H1 (cell line): ENCODE measurements at regions not wholly inside any gene's neighbourhood (a gene's known extent, or its start where the extent isn't known, plus 50 kb on each side); places are given as distances from the start of the nearest gene placed in this dataset.

Source experiments
- BACH1 ChIP-seq: IDR thresholded peaks from 2 replicates; pipeline ENCODE4 v1.6.1; 2012; ENCODE audit warnings: low read length, improper control_type of control experiment
- CTCF ChIP-seq, 3 experiments: IDR thresholded peaks; 1 replicate in 2 of 3; 2 replicates in 1 of 3; pipeline versions ENCODE4 v1.5.1 to v1.6.1; 2011; ENCODE audit warnings: low read length in 3 of 3, mild to moderate bottlenecking in 3 of 3, inconsistent platforms in 2 of 3, low read depth in 1 of 3, moderate library complexity in 1 of 3; ENCODE audit not compliant: insufficient read depth in 1 of 3; ENCODE audit errors: control extremely low read depth in 1 of 3
- EGR1 ChIP-seq: IDR thresholded peaks from 2 replicates; pipeline ENCODE4 v1.6.1; 2011; ENCODE audit warnings: low read depth, low read length, borderline replicate concordance
- MAFK ChIP-seq: IDR thresholded peaks from 2 replicates; pipeline ENCODE4 v1.6.1; 2012; ENCODE audit warnings: low read depth, mild to moderate bottlenecking, improper control_type of control experiment, low read length
- POLR2A ChIP-seq, 2 experiments: IDR thresholded peaks; 1 replicate in 1 of 2; 2 replicates in 1 of 2; pipeline ENCODE4 v1.6.1; 2011; ENCODE audit warnings: low read depth in 2 of 2, low read length in 2 of 2, mild to moderate bottlenecking in 2 of 2; ENCODE audit errors: control extremely low read depth in 1 of 2
- POLR2AphosphoS5 ChIP-seq: IDR thresholded peaks from 2 replicates; pipeline ENCODE4 v1.6.1; 2011; ENCODE audit warnings: low read depth, low read length
- RXRA ChIP-seq: IDR thresholded peaks from 2 replicates; pipeline ENCODE4 v1.6.1; 2011; ENCODE audit warnings: low read depth, mild to moderate bottlenecking, low read length, moderate library complexity; ENCODE audit not compliant: insufficient read depth
- SIX5 ChIP-seq: IDR thresholded peaks from 2 replicates; pipeline ENCODE4 v1.6.1; 2011; ENCODE audit warnings: mild to moderate bottlenecking, low read depth, low read length
- TCF12 ChIP-seq: IDR thresholded peaks from 2 replicates; pipeline ENCODE4 v1.6.1; 2011; ENCODE audit warnings: low read depth, mild to moderate bottlenecking, low read length
- YY1 ChIP-seq: IDR thresholded peaks from 2 replicates; pipeline ENCODE4 v1.6.1; 2011; ENCODE audit warnings: low read depth, mild to moderate bottlenecking, low read length

GRCh38 chr16:5966004-5966403, 868.4 kb upstream of the EEF2KMT start:
- TF ChIP-seq EGR1 (no peak), CTCF (IDR thresholded peaks at IDR 0.05; ENCODE audit: control extremely low read depth in 1 of 3, insufficient read depth in 1 of 3, low read depth in 1 of 3, low read length in 3 of 3) (no peak), RXRA (no peak), SIX5 (no peak), POLR2A (IDR thresholded peaks at IDR 0.05; ENCODE audit: control extremely low read depth in 1 of 2, low read depth in 2 of 2, low read length in 2 of 2) (no peak), YY1 (no peak), TCF12 (no peak), BACH1 (no peak), POLR2AphosphoS5 (no peak), MAFK (no peak)
